ENCODE measurements at regions not wholly inside any gene's neighbourhood (a gene's known extent, or its start where the extent isn't known, plus 50 kb on each side); places are given as distances from the start of the nearest gene placed in this dataset.

- Histone ChIP-seq H3K4me3 (replicated peaks; ENCODE audit: low read depth, low read length) (no peak overlapping the region), H3K36me3 (ENCODE audit: control insufficient read depth, insufficient read depth, low read length) (no peaks in the 10 kb centered on the region), H3K27me3 (replicated peaks; ENCODE audit: control insufficient read depth, insufficient read depth, low read length) (no peaks in the 10 kb centered on the region)
- TF ChIP-seq CTCF (IDR thresholded peaks at IDR 0.05; ENCODE audit: insufficient read depth, low read length, poor library complexity, severe bottlenecking) = no peak
- DNase-seq (ENCODE audit: extremely low read depth, insufficient read length) = no peak
Measured at GRCh38 chr6:78390066-78390465, 477.3 kb upstream of the IRAK1BP1 start.

DNA sequence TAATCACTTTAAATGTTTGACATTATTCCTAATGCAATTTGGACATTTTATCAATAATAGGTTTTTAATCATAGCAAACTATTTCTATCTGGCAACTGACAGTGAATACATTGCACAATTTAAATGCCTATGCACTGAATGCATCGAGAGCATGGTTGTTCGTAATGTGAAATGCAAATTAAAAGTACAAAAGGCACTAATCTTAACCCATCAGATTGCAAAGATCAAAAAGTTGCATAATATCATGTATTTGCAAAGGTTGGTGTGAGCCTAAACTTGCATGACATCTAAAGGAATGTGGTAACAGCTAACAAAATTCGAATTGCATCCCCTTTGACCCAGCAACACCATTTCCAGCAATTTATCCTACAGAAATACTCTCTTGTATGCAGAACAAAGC, 469.9 kb upstream of the IRAK1BP1 start:
- Histone ChIP-seq H3K4me3 (replicated peaks; ENCODE audit: low read depth, low read length) (no peak overlapping the region), H3K27me3 (replicated peaks; ENCODE audit: control insufficient read depth, insufficient read depth, low read length) (no peaks in the 10 kb centered on the region), H3K36me3 (ENCODE audit: control insufficient read depth, insufficient read depth, low read length) (no peaks in the 10 kb centered on the region)
- no peak for DNase-seq (ENCODE audit: extremely low read depth, insufficient read length)
- TF ChIP-seq CTCF (IDR thresholded peaks at IDR 0.05; ENCODE audit: insufficient read depth, low read length, poor library complexity, severe bottlenecking) = no peak

GRCh38 chr6:78398292-78398691, 469.1 kb upstream of the IRAK1BP1 start:
- no peaks in the 10 kb centered on the region for H3K27me3 ChIP-seq (replicated peaks; ENCODE audit: control insufficient read depth, insufficient read depth, low read length)
- H3K36me3 ChIP-seq (ENCODE audit: control insufficient read depth, insufficient read depth, low read length) = no peaks in the 10 kb centered on the region
- DNase-seq (ENCODE audit: extremely low read depth, insufficient read length) = no peak
- H3K4me3 ChIP-seq (replicated peaks; ENCODE audit: low read depth, low read length) = no peak overlapping the region
- TF ChIP-seq CTCF (IDR thresholded peaks at IDR 0.05; ENCODE audit: insufficient read depth, low read length, poor library complexity, severe bottlenecking) = no peak

- Histone ChIP-seq H3K36me3 (ENCODE audit: control insufficient read depth, insufficient read depth, low read length) (no peaks in the 10 kb centered on the region), H3K27me3 (replicated peaks; ENCODE audit: control insufficient read depth, insufficient read depth, low read length) (no peaks in the 10 kb centered on the region), H3K4me3 (replicated peaks; ENCODE audit: low read depth, low read length) (no peak overlapping the region)
- no peak for TF ChIP-seq CTCF (IDR thresholded peaks at IDR 0.05; ENCODE audit: insufficient read depth, low read length, poor library complexity, severe bottlenecking)
- DNase-seq (ENCODE audit: extremely low read depth, insufficient read length) = no peak
Measured at GRCh38 chr6:78400076-78400475, 467.3 kb upstream of the IRAK1BP1 start.

DNA sequence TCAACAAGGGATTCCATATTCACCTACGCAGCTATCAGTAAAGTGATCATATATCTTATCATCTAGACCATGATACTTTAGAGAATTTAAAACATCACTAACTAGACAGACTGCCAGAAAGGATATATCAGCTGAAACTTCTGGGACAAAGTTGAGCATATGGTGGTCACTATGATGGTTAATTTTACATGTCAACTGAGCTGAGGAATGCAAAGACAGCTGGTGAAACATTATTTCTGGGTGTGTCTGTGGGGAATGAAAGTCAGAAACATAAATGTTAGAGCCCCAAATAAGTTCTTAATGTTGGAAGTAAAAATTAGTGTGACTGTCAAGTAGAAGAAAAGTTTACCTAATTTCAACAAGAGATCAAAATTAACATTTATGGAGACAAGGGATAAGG, 440.0 kb upstream of the IRAK1BP1 start:
- Histone ChIP-seq H3K27me3 (replicated peaks; ENCODE audit: control insufficient read depth, insufficient read depth, low read length) (no peaks in the 10 kb centered on the region), H3K36me3 (ENCODE audit: control insufficient read depth, insufficient read depth, low read length) (no peaks in the 10 kb centered on the region), H3K4me3 (replicated peaks; ENCODE audit: low read depth, low read length) (no peak overlapping the region)
- DNase-seq (ENCODE audit: extremely low read depth, insufficient read length) = no peak
- no peak for TF ChIP-seq CTCF (IDR thresholded peaks at IDR 0.05; ENCODE audit: insufficient read depth, low read length, poor library complexity, severe bottlenecking)

DNA sequence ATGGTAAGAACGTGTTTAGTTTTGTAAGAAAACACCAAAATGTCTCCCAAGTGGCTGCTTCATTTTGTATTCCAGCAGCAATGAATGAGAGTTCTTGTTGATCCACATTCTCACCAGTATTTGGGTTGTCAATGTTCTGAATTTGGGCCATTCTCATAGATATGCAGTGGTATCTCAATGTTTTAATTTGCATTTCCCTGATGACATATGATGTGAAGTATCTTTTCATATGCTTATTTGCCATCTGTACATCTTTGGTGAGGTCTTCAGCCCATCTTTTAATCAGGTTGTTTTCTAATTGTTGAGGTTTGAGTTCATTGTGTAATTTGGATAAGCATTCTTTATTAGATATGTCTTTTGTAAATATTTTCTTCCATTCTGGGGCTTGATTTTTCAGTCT, 436.8 kb upstream of the IRAK1BP1 start:
- DNase-seq (ENCODE audit: extremely low read depth, insufficient read length) = no peak
- no peak for TF ChIP-seq CTCF (IDR thresholded peaks at IDR 0.05; ENCODE audit: insufficient read depth, low read length, poor library complexity, severe bottlenecking)
- Histone ChIP-seq H3K4me3 (replicated peaks; ENCODE audit: low read depth, low read length) (no peak overlapping the region), H3K27me3 (replicated peaks; ENCODE audit: control insufficient read depth, insufficient read depth, low read length) (no peaks in the 10 kb centered on the region), H3K36me3 (ENCODE audit: control insufficient read depth, insufficient read depth, low read length) (no peaks in the 10 kb centered on the region)

All from GM06990 (cell line).